Tongue (tissue), 1 donor: ENCODE measurements at regions not wholly inside any gene's neighbourhood (a gene's known extent, or its start where the extent isn't known, plus 50 kb on each side); places are given as distances from the start of the nearest gene placed in this dataset.
A peak's percentile ranks its signal among the peaks of the same experiment; 100 is the strongest.

Source experiments
- DNase-seq: peaks from one replicate; pipeline ENCODE4 v3.0.0-alpha.2; 2015

DNA sequence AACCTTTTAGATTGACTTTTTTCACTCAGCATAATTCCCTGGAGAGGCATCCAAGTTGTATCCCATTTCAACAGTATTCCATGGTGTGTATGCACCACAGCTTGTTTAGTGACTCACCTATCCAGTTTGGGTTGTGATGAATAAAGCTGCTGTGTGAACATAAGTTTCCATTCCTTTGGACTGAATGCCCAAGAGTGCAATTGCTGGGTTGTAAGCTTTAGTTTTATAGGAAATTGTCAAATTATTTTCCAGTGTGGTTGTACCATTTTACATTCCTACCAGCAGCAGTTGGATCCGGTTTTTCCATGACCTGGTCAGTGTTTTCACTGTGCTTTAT is 60.9 kb upstream of the TMED7 start:
- peak; percentile 41 for DNase-seq

GRCh38 chr5:115686051-115686737 is 60.4 kb upstream of the TMED7 start:
- peak; percentile 62 for DNase-seq

- DNase-seq: peak; percentile 13
Observed at GRCh38 chr5:115685490-115685889, 59.7 kb upstream of the TMED7 start.

DNA sequence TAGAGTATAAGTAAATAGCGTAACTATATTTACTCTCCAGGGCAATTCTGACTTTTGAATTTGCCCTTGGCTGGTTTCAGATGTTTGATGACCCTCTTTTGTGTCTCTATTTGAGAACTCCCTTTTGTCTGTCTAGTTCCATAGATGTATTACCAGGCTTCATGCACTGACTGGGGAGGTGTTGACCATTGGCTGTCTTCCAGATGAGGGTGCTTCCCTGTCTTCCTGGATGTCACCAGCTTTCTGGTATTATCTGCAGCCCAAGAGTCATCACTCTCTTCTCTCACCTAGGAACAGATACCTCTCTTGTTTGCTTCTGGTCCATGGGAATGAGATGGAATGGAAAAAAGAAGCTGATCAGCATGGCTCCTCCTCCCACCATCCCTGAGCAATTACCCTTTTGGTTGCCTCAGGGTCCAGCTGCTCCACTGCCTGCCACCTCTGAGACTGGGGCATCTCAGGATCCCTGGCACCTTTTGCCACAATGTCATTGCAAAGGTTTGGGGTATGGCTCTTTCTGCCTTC is 58.7 kb upstream of the TMED7 start:
- DNase-seq: no peak

GRCh38 chr5:115683081-115683480 is 57.2 kb upstream of the TMED7 start:
- DNase-seq: no peak
